ENCODE measurements at regions not wholly inside any gene's neighbourhood (a gene's known extent, or its start where the extent isn't known, plus 50 kb on each side); places are given as distances from the start of the nearest gene placed in this dataset.

GRCh38 chr3:165895919-165896318 lies 58.7 kb upstream of the BCHE start:
- intact Hi-C loops (cut with micrococcal nuclease), result no loop called here
- Histone ChIP-seq H3K36me3 (ENCODE audit: insufficient read depth, low read length) (no peaks in the 10 kb centered on the region), H3K27ac (ENCODE audit: low read depth, low read length) (no peak overlapping the region), H3K9me3 (ENCODE audit: control insufficient read depth in 1 of 2, low read length in 2 of 2) (no peaks in the 10 kb centered on the region), H3K4me1 (ENCODE audit: insufficient read depth, low read length) (no peaks in the 10 kb centered on the region), H3K4me3 (ENCODE audit: low read length in 2 of 2) (no peak overlapping the region), H3K27me3 (ENCODE audit: insufficient read depth, low read length) (no peaks in the 10 kb centered on the region)
- no peak for DNase-seq
- H3K27ac Mint-ChIP-seq, result no peak overlapping the region
- H3K27me3 Mint-ChIP-seq, result no peaks in the 10 kb centered on the region
- CTCF ChIA-PET (ENCODE audit: partially characterized antibody), result no interaction called here
- H3K4me3 Mint-ChIP-seq, result no peak overlapping the region
- POLR2A ChIA-PET (ENCODE audit: partially characterized antibody), result no interaction called here
- H3K36me3 Mint-ChIP-seq, result no peaks in the 10 kb centered on the region
- H3K4me1 Mint-ChIP-seq, result no peaks in the 10 kb centered on the region
- peaks cover 0 to 6% (median 0%) of the 10 kb centered on the region in 8 donors for H3K9me3 Mint-ChIP-seq

- H3K36me3 Mint-ChIP-seq, result no peaks in the 10 kb centered on the region
- Histone ChIP-seq H3K27ac (ENCODE audit: low read depth, low read length) (no peak overlapping the region), H3K36me3 (ENCODE audit: insufficient read depth, low read length) (no peaks in the 10 kb centered on the region), H3K27me3 (ENCODE audit: insufficient read depth, low read length) (no peaks in the 10 kb centered on the region), H3K9me3 (ENCODE audit: control insufficient read depth in 1 of 2, low read length in 2 of 2) (no peaks in the 10 kb centered on the region), H3K4me1 (ENCODE audit: insufficient read depth, low read length) (no peaks in the 10 kb centered on the region), H3K4me3 (ENCODE audit: low read length in 2 of 2) (no peak overlapping the region)
- H3K27ac Mint-ChIP-seq, result no peak overlapping the region
- peaks cover 0 to 8% (median under 1%) of the 10 kb centered on the region in 8 donors for H3K9me3 Mint-ChIP-seq
- intact Hi-C loops (cut with micrococcal nuclease), result no loop called here
- ChIA-PET POLR2A (ENCODE audit: partially characterized antibody) (no interaction called here), CTCF (ENCODE audit: partially characterized antibody) (no interaction called here)
- H3K4me1 Mint-ChIP-seq, result no peaks in the 10 kb centered on the region
- no peak overlapping the region for H3K4me3 Mint-ChIP-seq
- DNase-seq, result no peak
- no peaks in the 10 kb centered on the region for H3K27me3 Mint-ChIP-seq
Measured at GRCh38 chr3:165892565-165892964, 55.3 kb upstream of the BCHE start.
